SU-DHL-6 (cell line): ENCODE measurements at regions not wholly inside any gene's neighbourhood (a gene's known extent, or its start where the extent isn't known, plus 50 kb on each side); places are given as distances from the start of the nearest gene placed in this dataset.

Source experiments
- H2AFZ ChIP-seq: fragments of 200-600 bp; sonication (generic); 2 replicates; pipeline ENCODE4 v1.6.1; 2014; ENCODE audit warnings: low read depth, mild to moderate bottlenecking, moderate library complexity, mixed read lengths, antibody characterized with exemption, low read length; ENCODE audit not compliant: severe bottlenecking
- H3F3A ChIP-seq: fragments of 200-600 bp; shearing (Covaris generic); 2 replicates; pipeline ENCODE4 v1.6.0; 2016; ENCODE audit warnings: antibody characterized with exemption, mild to moderate bottlenecking; ENCODE audit not compliant: insufficient read depth
- H3K27ac ChIP-seq: fragments of 200-600 bp; sonication (generic); 2 replicates; pipeline ENCODE4 v1.5.1; 2016; ENCODE audit warnings: low read depth, mild to moderate bottlenecking, low read length, moderate library complexity, mixed read lengths
- H3K27me3 ChIP-seq: fragments of 200-600 bp; sonication (generic), shearing (Covaris generic); 2 replicates; pipeline ENCODE4 v1.6.0; 2014; ENCODE audit warnings: mild to moderate bottlenecking, low read length
- H3K36me3 ChIP-seq: fragments of 200-600 bp; sonication (generic); 2 replicates; pipeline ENCODE4 v1.6.1; 2014; ENCODE audit warnings: mild to moderate bottlenecking, low read length, mixed read lengths
- H3K4me2 ChIP-seq: fragments of 300-600, 200-600 bp; shearing (Covaris generic), sonication (generic); 2 replicates; pipeline ENCODE4 v1.6.0; 2014; ENCODE audit warnings: low read length, low read depth, mild to moderate bottlenecking; ENCODE audit not compliant: poor library complexity, severe bottlenecking
- H3K4me3 ChIP-seq: fragments of 200-600 bp; sonication (generic); 2 replicates; pipeline ENCODE4 v1.5.1; 2014; ENCODE audit warnings: antibody characterized with exemption, low read length, mild to moderate bottlenecking, mixed read lengths; ENCODE audit not compliant: insufficient read depth, poor library complexity, severe bottlenecking
- H3K79me2 ChIP-seq: fragments of 200-600 bp; sonication (generic); 2 replicates; pipeline ENCODE4 v1.6.1; 2014; ENCODE audit warnings: mild to moderate bottlenecking, low read length, moderate library complexity; ENCODE audit not compliant: insufficient read depth
- H3K9ac ChIP-seq: fragments of 200-600 bp; sonication (generic); 2 replicates; pipeline ENCODE4 v1.7.0; 2014; ENCODE audit warnings: mild to moderate bottlenecking, low read length
- H3K9me2 ChIP-seq: fragments of 200-600 bp; sonication (generic); replicated peaks from 2 replicates; pipeline ENCODE4 v1.6.1; 2014; ENCODE audit warnings: low read length; ENCODE audit not compliant: insufficient read depth
- H3K9me3 ChIP-seq: fragments of 200-600 bp; sonication (generic); 2 replicates; pipeline ENCODE4 v1.6.1; 2014; ENCODE audit warnings: low read length, mixed read lengths; ENCODE audit not compliant: insufficient read depth
- H4K20me1 ChIP-seq: fragments of 200-600 bp; sonication (generic); 2 replicates; pipeline ENCODE4 v1.6.1; 2014; ENCODE audit warnings: low read depth, mild to moderate bottlenecking, antibody characterized with exemption, low read length, moderate library complexity, mixed read lengths
- CTCF ChIP-seq: fragments of 200-600 bp; sonication (generic); IDR thresholded peaks from one replicate; pipeline ENCODE4 v1.5.1; 2017; ENCODE audit warnings: antibody characterized with exemption, mild to moderate bottlenecking, low read length, moderate library complexity; ENCODE audit not compliant: insufficient read depth, poor library complexity, severe bottlenecking
- EZH2phosphoT487 ChIP-seq: fragments of 200-600 bp; sonication (generic), shearing (Covaris generic); conservative IDR thresholded peaks from 2 replicates; pipeline ENCODE4 v1.6.1; 2018; ENCODE audit warnings: mild to moderate bottlenecking, antibody characterized with exemption, low read length, moderate library complexity, mixed read lengths

- no peak for TF ChIP-seq EZH2phosphoT487
- no peak for TF ChIP-seq CTCF
These were observed 251.1 kb upstream of the PHYHIPL start for GRCh38 chr10:58925381-58925780.

GRCh38 chr10:58930500-58930899, 245.9 kb upstream of the PHYHIPL start:
- Histone ChIP-seq H3K4me2 (no peak overlapping the region), H3F3A (no peaks in the 10 kb centered on the region), H3K79me2 (no peaks in the 10 kb centered on the region), H3K9me3 (no peaks in the 10 kb centered on the region), H3K9ac (no peak overlapping the region), H2AFZ (no peak overlapping the region), H3K27ac (no peak overlapping the region), H3K27me3 (no peaks in the 10 kb centered on the region), H4K20me1 (no peaks in the 10 kb centered on the region), H3K36me3 (no peaks in the 10 kb centered on the region), H3K4me3 (no peak overlapping the region), H3K9me2 (no peaks in the 10 kb centered on the region)
- TF ChIP-seq EZH2phosphoT487 (no peak), CTCF (no peak)

More at GRCh38 chr10:58925381-58925780, 251.1 kb upstream of the PHYHIPL start:
- Histone ChIP-seq H3F3A (no peaks in the 10 kb centered on the region), H3K79me2 (no peaks in the 10 kb centered on the region), H3K4me2 (no peak overlapping the region), H3K36me3 (no peaks in the 10 kb centered on the region), H3K9me2 (no peaks in the 10 kb centered on the region), H2AFZ (no peak overlapping the region), H3K27me3 (no peaks in the 10 kb centered on the region), H3K9me3 (no peaks in the 10 kb centered on the region), H3K9ac (no peak overlapping the region), H4K20me1 (no peaks in the 10 kb centered on the region), H3K27ac (no peak overlapping the region), H3K4me3 (no peak overlapping the region)

GRCh38 chr10:58932126-58932525, 244.3 kb upstream of the PHYHIPL start:
- Histone ChIP-seq H3K9me2 (no peaks in the 10 kb centered on the region), H3K9ac (no peak overlapping the region), H3K36me3 (no peaks in the 10 kb centered on the region), H3K27me3 (no peaks in the 10 kb centered on the region), H3K9me3 (no peaks in the 10 kb centered on the region), H3K4me2 (no peak overlapping the region), H2AFZ (no peak overlapping the region), H3F3A (no peaks in the 10 kb centered on the region), H3K79me2 (no peaks in the 10 kb centered on the region), H3K4me3 (no peak overlapping the region), H3K27ac (no peak overlapping the region), H4K20me1 (no peaks in the 10 kb centered on the region)
- no peak for TF ChIP-seq CTCF
- no peak for TF ChIP-seq EZH2phosphoT487
